ENCODE measurements at regions not wholly inside any gene's neighbourhood (a gene's known extent, or its start where the extent isn't known, plus 50 kb on each side); places are given as distances from the start of the nearest gene placed in this dataset.
"Not testable (repeated sequence)": the region's sequence is repeated elsewhere in the genome, so short reads cannot be mapped to it uniquely, and the experiment has no call there.

DNA sequence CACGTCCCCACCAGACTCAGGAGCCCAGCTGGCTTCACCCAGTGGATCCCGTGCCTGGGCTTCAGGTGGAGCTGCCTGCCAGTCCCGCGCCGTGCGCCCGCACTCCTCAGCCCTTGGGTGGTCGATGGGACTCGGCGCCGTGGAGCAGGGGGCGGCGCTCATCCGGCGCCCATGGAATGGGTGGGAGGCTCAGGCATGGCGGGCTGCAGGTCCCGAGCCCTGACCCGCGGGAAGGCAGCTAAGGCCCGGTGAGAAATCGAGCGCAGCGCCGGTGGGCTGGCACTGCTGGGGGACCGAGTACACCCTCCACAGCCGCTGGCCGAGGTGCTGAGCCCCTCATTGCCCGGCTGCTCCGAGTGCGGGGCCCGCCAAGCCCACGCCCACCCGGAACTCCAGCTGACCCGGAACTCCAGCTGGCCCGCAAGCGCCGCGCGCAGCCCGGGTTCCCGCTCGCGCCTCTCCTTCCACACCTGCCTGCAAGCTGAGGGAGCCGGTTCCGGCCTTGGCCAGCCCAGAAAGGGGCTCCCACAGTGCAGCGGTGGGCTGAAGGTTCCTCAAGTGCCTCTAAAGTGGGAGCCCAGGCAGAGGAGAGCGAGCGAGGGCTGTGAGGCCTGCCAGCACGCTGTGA lies 1184.6 kb downstream of the PLA2G4A start:
- not testable (repeated sequence) for H3K4me1 ChIP-seq (ENCODE audit: control insufficient read depth in 3 of 3, insufficient read depth in 3 of 3, low read length in 3 of 3); H3K4me3 ChIP-seq (ENCODE audit: low read length in 3 of 3); H3K27me3 ChIP-seq (ENCODE audit: control insufficient read depth in 3 of 3, insufficient read depth in 3 of 3, low read length in 3 of 3); H3K9me3 ChIP-seq (ENCODE audit: control insufficient read depth in 3 of 3, low read length in 3 of 3); H3K9ac ChIP-seq (ENCODE audit: low read depth in 1 of 3, low read length in 3 of 3); H3K36me3 ChIP-seq (ENCODE audit: control insufficient read depth in 3 of 3, insufficient read depth in 3 of 3, low read length in 3 of 3); H3K27ac ChIP-seq (ENCODE audit: low read depth, low read length)

DNA sequence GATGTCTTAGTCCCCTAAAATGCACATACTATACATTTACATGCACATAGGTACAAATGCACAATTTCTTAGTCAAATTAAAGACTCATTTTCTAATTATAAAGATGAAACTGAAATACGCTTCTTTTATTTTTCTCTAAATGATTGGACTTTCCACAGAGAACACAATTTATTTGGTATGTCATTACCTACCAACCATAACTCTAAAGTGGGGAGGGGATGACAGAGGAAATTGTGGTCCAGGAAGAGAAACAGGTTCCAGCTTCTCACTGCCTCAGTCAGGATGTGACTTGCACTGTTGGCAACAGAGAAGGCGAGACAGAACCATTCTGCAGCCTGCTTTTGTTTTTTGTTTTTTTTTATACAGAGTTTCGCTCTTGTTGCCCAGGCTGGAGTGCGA lies 1189.2 kb downstream of the PLA2G4A start:
- Histone ChIP-seq H3K4me3 (ENCODE audit: low read length in 3 of 3) (no peak overlapping the region), H3K9me3 (ENCODE audit: control insufficient read depth in 3 of 3, low read length in 3 of 3) (no peaks in the 10 kb centered on the region), H3K9ac (ENCODE audit: low read depth in 1 of 3, low read length in 3 of 3) (no peak overlapping the region), H3K4me1 (ENCODE audit: control insufficient read depth in 3 of 3, insufficient read depth in 3 of 3, low read length in 3 of 3) (no peaks in the 10 kb centered on the region), H3K36me3 (ENCODE audit: control insufficient read depth in 3 of 3, insufficient read depth in 3 of 3, low read length in 3 of 3) (no peaks in the 10 kb centered on the region), H3K27ac (ENCODE audit: low read depth, low read length) (no peak overlapping the region), H3K27me3 (ENCODE audit: control insufficient read depth in 3 of 3, insufficient read depth in 3 of 3, low read length in 3 of 3) (no peaks in the 10 kb centered on the region)

DNA sequence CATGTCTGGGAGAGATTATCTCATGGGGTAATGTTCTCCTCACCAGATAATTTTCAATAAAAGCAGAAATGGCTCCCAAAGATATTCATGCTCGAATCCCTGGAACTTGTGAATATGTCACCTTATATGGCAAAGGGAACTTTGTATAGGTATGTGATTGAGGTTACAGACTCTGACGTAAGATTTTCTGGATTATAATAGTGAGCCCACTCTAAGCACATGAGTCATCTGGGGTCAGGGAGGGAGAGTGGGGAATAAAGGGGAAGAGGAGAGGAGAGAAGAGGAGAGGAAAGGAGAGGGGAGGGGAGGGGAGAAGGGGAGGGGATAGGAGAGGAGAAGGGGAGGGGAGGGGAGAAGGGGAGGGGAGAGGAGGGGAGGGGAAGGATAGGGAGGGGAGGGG lies 1193.9 kb downstream of the PLA2G4A start:
- Histone ChIP-seq H3K27me3 (ENCODE audit: control insufficient read depth in 3 of 3, insufficient read depth in 3 of 3, low read length in 3 of 3) (no peaks in the 10 kb centered on the region), H3K4me3 (ENCODE audit: low read length in 3 of 3) (no peak overlapping the region), H3K4me1 (ENCODE audit: control insufficient read depth in 3 of 3, insufficient read depth in 3 of 3, low read length in 3 of 3) (no peaks in the 10 kb centered on the region), H3K27ac (ENCODE audit: low read depth, low read length) (no peak overlapping the region), H3K9ac (ENCODE audit: low read depth in 1 of 3, low read length in 3 of 3) (no peak overlapping the region), H3K9me3 (ENCODE audit: control insufficient read depth in 3 of 3, low read length in 3 of 3) (no peaks in the 10 kb centered on the region), H3K36me3 (ENCODE audit: control insufficient read depth in 3 of 3, insufficient read depth in 3 of 3, low read length in 3 of 3) (no peaks in the 10 kb centered on the region)

DNA sequence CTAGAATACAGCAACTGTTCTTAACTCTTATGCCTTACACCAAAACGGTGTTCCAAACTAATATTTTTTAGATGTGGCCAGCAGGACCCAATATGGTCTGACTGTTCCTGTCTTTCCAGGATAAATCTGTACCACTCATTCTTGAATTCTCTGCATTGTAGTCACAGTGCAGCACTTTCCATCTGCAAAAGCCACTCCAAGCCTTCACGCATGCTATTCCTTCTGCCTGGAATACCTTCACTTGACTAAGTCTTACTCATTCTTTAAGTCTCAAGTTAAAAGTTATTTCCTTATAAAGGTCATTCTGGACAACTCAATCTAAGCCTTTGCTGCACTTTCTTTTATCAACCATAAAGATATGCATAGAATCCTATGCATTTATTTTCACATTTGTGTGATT lies 1194.5 kb downstream of the PLA2G4A start:
- H3K4me3 ChIP-seq (ENCODE audit: low read length in 3 of 3): no peak overlapping the region
- no peak overlapping the region for H3K9ac ChIP-seq (ENCODE audit: low read depth in 1 of 3, low read length in 3 of 3)
- H3K4me1 ChIP-seq (ENCODE audit: control insufficient read depth in 3 of 3, insufficient read depth in 3 of 3, low read length in 3 of 3): no peaks in the 10 kb centered on the region
- H3K36me3 ChIP-seq (ENCODE audit: control insufficient read depth in 3 of 3, insufficient read depth in 3 of 3, low read length in 3 of 3): no peaks in the 10 kb centered on the region
- no peaks in the 10 kb centered on the region for H3K27me3 ChIP-seq (ENCODE audit: control insufficient read depth in 3 of 3, insufficient read depth in 3 of 3, low read length in 3 of 3)
- no peak overlapping the region for H3K27ac ChIP-seq (ENCODE audit: low read depth, low read length)
- H3K9me3 ChIP-seq (ENCODE audit: control insufficient read depth in 3 of 3, low read length in 3 of 3): no peaks in the 10 kb centered on the region

DNA sequence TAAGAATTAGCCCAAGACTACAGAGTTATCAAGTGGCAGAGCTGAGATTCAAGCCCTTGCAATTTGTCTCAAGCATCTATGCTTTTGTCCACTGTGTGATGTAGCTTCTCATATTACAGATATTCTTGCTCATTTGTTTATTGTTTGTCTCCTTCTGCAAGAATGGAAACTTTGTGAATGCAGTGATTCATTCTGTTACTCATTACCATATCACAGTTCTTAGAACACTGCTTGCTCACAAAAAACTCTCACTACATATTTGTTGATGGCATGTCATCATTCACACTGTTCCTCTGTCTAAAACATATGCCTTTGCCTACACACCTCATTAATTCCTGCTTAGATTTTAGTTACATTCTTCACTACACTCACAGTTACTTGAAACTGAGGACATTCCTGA lies 1198.9 kb downstream of the PLA2G4A start:
- Histone ChIP-seq H3K27me3 (ENCODE audit: control insufficient read depth in 3 of 3, insufficient read depth in 3 of 3, low read length in 3 of 3) (no peaks in the 10 kb centered on the region), H3K27ac (ENCODE audit: low read depth, low read length) (no peak overlapping the region), H3K9me3 (ENCODE audit: control insufficient read depth in 3 of 3, low read length in 3 of 3) (no peaks in the 10 kb centered on the region), H3K4me1 (ENCODE audit: control insufficient read depth in 3 of 3, insufficient read depth in 3 of 3, low read length in 3 of 3) (no peaks in the 10 kb centered on the region), H3K9ac (ENCODE audit: low read depth in 1 of 3, low read length in 3 of 3) (no peak overlapping the region), H3K36me3 (ENCODE audit: control insufficient read depth in 3 of 3, insufficient read depth in 3 of 3, low read length in 3 of 3) (no peaks in the 10 kb centered on the region), H3K4me3 (ENCODE audit: low read length in 3 of 3) (no peak overlapping the region)

DNA sequence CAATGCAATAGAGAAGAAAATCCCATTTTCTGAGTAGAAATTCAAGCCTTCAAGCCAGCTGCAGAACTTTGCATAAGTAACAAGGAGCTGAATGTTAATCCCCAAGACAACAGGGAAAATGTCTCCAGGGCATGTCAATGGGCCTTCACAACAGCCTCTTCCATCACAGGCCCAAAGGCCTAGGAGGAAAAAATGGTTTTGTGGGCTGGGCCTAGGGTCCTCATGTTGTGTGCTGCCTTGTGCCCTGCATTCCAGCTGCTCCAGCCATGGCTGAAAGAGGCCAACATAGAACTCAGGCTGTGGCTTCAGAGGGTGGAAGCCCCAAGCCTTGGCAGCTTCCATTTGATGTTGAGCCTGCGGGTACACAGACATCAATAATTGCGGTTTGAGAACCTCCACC lies 1208.8 kb downstream of the PLA2G4A start:
- not testable (repeated sequence) for H3K9ac ChIP-seq (ENCODE audit: low read depth in 1 of 3, low read length in 3 of 3); H3K27ac ChIP-seq (ENCODE audit: low read depth, low read length); H3K4me1 ChIP-seq (ENCODE audit: control insufficient read depth in 3 of 3, insufficient read depth in 3 of 3, low read length in 3 of 3); H3K9me3 ChIP-seq (ENCODE audit: control insufficient read depth in 3 of 3, low read length in 3 of 3); H3K27me3 ChIP-seq (ENCODE audit: control insufficient read depth in 3 of 3, insufficient read depth in 3 of 3, low read length in 3 of 3); H3K36me3 ChIP-seq (ENCODE audit: control insufficient read depth in 3 of 3, insufficient read depth in 3 of 3, low read length in 3 of 3); H3K4me3 ChIP-seq (ENCODE audit: low read length in 3 of 3)

DNA sequence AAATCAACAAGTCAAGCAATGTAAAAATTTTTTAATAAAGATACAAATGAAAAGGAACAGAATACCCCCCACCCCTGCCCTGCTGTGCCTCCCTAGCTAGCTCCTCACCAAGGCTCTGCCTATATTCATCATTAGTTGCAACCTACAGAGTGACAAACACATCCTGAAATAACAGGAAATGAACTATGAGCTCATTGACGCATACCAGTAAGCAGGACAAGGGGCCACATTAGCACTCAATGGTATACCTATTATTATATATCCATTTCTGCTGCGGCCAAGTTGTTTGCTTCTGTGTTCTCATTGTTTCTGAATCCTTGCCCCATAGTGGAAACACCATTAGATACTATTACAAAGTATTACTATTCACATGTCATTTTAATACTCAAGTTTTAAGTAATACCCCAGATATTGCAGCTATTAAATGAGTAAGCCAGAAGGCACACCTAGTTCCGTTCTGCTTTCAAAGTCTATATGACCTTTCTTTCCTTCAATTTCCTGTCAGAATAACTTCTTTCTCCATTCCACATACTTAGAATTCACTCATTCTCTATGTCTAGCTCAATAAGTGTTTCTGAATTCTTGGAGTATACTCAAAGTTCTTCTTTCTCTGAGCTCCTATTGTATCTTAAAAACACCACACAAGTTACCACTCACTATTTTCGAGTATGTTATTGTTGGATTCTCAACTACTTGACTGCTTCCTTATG lies 1214.9 kb downstream of the PLA2G4A start:
- Histone ChIP-seq H3K4me1 (ENCODE audit: control insufficient read depth in 3 of 3, insufficient read depth in 3 of 3, low read length in 3 of 3) (no peaks in the 10 kb centered on the region), H3K27me3 (ENCODE audit: control insufficient read depth in 3 of 3, insufficient read depth in 3 of 3, low read length in 3 of 3) (no peaks in the 10 kb centered on the region), H3K9ac (ENCODE audit: low read depth in 1 of 3, low read length in 3 of 3) (no peak overlapping the region), H3K4me3 (ENCODE audit: low read length in 3 of 3) (no peak overlapping the region), H3K36me3 (ENCODE audit: control insufficient read depth in 3 of 3, insufficient read depth in 3 of 3, low read length in 3 of 3) (no peaks in the 10 kb centered on the region), H3K9me3 (ENCODE audit: control insufficient read depth in 3 of 3, low read length in 3 of 3) (no peaks in the 10 kb centered on the region), H3K27ac (ENCODE audit: low read depth, low read length) (no peak overlapping the region)

DNA sequence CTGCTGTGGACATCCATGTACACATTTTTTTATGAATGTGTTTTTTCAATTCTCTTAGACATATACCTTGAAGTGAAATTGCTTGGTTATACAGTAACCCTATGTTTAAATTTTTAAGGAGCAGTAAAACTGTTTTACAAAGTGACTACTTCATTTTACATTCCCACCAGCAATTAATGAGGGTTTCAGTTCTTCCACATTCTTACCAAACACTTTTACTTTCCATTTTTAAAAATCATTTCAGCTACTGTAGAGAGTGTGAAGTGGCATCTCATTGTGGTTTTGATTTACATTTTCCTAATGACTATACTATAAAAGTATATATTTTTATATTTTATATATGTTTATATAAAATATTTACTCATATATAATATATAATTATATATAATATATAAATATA lies 1221.5 kb downstream of the PLA2G4A start:
- no peaks in the 10 kb centered on the region for H3K9me3 ChIP-seq (ENCODE audit: control insufficient read depth in 3 of 3, low read length in 3 of 3)
- H3K27ac ChIP-seq (ENCODE audit: low read depth, low read length): no peak overlapping the region
- H3K4me3 ChIP-seq (ENCODE audit: low read length in 3 of 3): no peak overlapping the region

DNA sequence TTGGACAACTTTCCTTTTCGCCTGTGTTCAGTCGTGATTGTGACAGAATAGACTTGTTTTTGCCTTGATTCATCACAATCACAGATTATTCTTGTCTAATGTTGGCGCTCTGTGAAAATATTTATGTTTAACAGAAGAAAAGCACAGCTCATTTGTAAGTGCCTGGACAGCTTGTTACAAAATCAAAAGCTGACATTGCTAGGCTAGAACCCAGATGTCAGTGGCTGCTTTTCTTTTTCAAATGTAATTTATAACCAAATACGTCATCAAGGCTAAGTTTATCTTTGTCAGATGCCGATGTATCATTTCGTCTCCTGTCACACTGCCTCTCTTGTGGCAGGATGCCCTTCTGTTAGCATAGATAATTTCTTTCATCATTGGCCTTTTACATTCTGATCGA lies 1227.3 kb downstream of the PLA2G4A start:
- Histone ChIP-seq H3K9ac (ENCODE audit: low read depth in 1 of 3, low read length in 3 of 3) (no peak overlapping the region), H3K4me1 (ENCODE audit: control insufficient read depth in 3 of 3, insufficient read depth in 3 of 3, low read length in 3 of 3) (no peaks in the 10 kb centered on the region), H3K27ac (ENCODE audit: low read depth, low read length) (no peak overlapping the region), H3K27me3 (ENCODE audit: control insufficient read depth in 3 of 3, insufficient read depth in 3 of 3, low read length in 3 of 3) (no peaks in the 10 kb centered on the region), H3K36me3 (ENCODE audit: control insufficient read depth in 3 of 3, insufficient read depth in 3 of 3, low read length in 3 of 3) (no peaks in the 10 kb centered on the region), H3K9me3 (ENCODE audit: control insufficient read depth in 3 of 3, low read length in 3 of 3) (no peaks in the 10 kb centered on the region), H3K4me3 (ENCODE audit: low read length in 3 of 3) (no peak overlapping the region)

More for the DNA sequence above, 1221.5 kb downstream of the PLA2G4A start:
- no peak overlapping the region for H3K9ac ChIP-seq (ENCODE audit: low read depth in 1 of 3, low read length in 3 of 3)
- no peaks in the 10 kb centered on the region for H3K27me3 ChIP-seq (ENCODE audit: control insufficient read depth in 3 of 3, insufficient read depth in 3 of 3, low read length in 3 of 3)
- no peaks in the 10 kb centered on the region for H3K36me3 ChIP-seq (ENCODE audit: control insufficient read depth in 3 of 3, insufficient read depth in 3 of 3, low read length in 3 of 3)
- no peaks in the 10 kb centered on the region for H3K4me1 ChIP-seq (ENCODE audit: control insufficient read depth in 3 of 3, insufficient read depth in 3 of 3, low read length in 3 of 3)

DNA sequence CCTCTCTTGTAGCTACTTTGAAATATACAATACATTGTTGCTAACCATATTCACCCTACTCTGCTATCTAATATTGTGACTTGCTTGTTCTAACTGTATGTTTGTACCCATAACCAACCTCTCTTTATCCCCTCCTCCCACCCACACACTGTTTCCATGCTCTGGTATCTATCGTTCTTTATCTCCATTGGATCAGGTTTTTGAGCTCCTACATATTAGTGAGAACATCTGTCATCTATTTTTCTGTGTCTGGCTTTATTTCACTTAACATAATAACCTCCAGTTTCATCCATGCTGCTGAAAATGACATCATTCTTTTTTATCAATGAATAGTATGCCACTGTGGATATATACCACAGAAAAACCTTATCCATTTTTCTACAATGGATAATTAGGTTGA lies 1230.1 kb downstream of the PLA2G4A start:
- no peaks in the 10 kb centered on the region for H3K36me3 ChIP-seq (ENCODE audit: control insufficient read depth in 3 of 3, insufficient read depth in 3 of 3, low read length in 3 of 3)
- no peaks in the 10 kb centered on the region for H3K9me3 ChIP-seq (ENCODE audit: control insufficient read depth in 3 of 3, low read length in 3 of 3)
- H3K27ac ChIP-seq (ENCODE audit: low read depth, low read length): no peak overlapping the region
- no peak overlapping the region for H3K9ac ChIP-seq (ENCODE audit: low read depth in 1 of 3, low read length in 3 of 3)
- H3K4me1 ChIP-seq (ENCODE audit: control insufficient read depth in 3 of 3, insufficient read depth in 3 of 3, low read length in 3 of 3): no peaks in the 10 kb centered on the region
- H3K4me3 ChIP-seq (ENCODE audit: low read length in 3 of 3): no peak overlapping the region
- no peaks in the 10 kb centered on the region for H3K27me3 ChIP-seq (ENCODE audit: control insufficient read depth in 3 of 3, insufficient read depth in 3 of 3, low read length in 3 of 3)

Measured in skeletal muscle tissue (tissue), 3 donors.